Breast epithelium (tissue), 3 donors: ENCODE measurements at regions not wholly inside any gene's neighbourhood (a gene's known extent, or its start where the extent isn't known, plus 50 kb on each side); places are given as distances from the start of the nearest gene placed in this dataset.

Experiments used
- POLR2A ChIP-seq: fragments of 450-650 bp; IDR thresholded peaks from one replicate; pipeline ENCODE4 v1.6.1; 2016; ENCODE audit warnings: antibody characterized with exemption, mild to moderate bottlenecking, moderate library complexity
- POLR2AphosphoS5 ChIP-seq, 3 donors: sonication (generic); formaldehyde crosslinking; IDR thresholded peaks; one replicate each; pipeline ENCODE4 v1.6.1; 2017; ENCODE audit warnings: antibody characterized with exemption in 3 of 3
- TF ChIP-seq, protein P1 (sequence below), 3 donors: fragments of 450-650 bp; IDR thresholded peaks; one replicate each; pipeline ENCODE4 v1.5.1; 2016 to 2017; ENCODE audit warnings: antibody characterized with exemption in 3 of 3, mild to moderate bottlenecking in 3 of 3, moderate library complexity in 3 of 3

DNA sequence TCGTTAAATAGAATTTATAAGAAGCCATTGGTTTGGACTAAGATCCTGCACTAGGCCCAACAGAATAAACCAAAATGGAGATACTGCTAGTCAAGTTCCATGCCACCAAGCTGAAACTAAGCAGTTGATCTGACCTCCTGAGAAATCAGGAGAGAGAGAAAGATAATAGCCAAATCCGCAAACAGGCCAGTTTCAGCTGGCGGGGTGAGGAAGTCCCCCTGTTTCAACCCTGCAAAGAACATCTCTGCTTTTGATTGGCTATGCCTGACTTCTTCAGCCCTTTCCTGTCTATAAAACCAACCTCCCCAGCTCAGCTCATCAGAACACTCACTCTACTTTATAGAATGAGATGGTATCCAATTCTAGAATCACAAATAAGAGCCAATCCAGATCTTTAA lies 543.3 kb upstream of the ID2 start:
- TF ChIP-seq, protein P1, sequence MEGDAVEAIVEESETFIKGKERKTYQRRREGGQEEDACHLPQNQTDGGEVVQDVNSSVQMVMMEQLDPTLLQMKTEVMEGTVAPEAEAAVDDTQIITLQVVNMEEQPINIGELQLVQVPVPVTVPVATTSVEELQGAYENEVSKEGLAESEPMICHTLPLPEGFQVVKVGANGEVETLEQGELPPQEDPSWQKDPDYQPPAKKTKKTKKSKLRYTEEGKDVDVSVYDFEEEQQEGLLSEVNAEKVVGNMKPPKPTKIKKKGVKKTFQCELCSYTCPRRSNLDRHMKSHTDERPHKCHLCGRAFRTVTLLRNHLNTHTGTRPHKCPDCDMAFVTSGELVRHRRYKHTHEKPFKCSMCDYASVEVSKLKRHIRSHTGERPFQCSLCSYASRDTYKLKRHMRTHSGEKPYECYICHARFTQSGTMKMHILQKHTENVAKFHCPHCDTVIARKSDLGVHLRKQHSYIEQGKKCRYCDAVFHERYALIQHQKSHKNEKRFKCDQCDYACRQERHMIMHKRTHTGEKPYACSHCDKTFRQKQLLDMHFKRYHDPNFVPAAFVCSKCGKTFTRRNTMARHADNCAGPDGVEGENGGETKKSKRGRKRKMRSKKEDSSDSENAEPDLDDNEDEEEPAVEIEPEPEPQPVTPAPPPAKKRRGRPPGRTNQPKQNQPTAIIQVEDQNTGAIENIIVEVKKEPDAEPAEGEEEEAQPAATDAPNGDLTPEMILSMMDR (IDR thresholded peaks at IDR 0.05): no peak
- TF ChIP-seq POLR2A (no peak), POLR2AphosphoS5 (IDR thresholded peaks at IDR 0.05) (no peak)
